GM12878 (cell line): ENCODE measurements at regions not wholly inside any gene's neighbourhood (a gene's known extent, or its start where the extent isn't known, plus 50 kb on each side); places are given as distances from the start of the nearest gene placed in this dataset.

ENCODE experiments used
- ATF7 ChIP-seq: fragments of 450-650 bp; IDR thresholded peaks from 2 replicates; pipeline ENCODE4 v1.6.1; 2016; ENCODE audit warnings: low read depth, mild to moderate bottlenecking
- CHD2 ChIP-seq: IDR thresholded peaks from 2 replicates; pipeline ENCODE4 v1.6.1; 2011; ENCODE audit warnings: low read depth, low read length, improper control_type of control experiment, borderline replicate concordance
- EZH2 ChIP-seq: IDR thresholded peaks from 2 replicates; pipeline ENCODE4 v1.6.1; 2012; ENCODE audit warnings: low read depth, mild to moderate bottlenecking, control low read depth, inconsistent platforms, low read length, borderline replicate concordance; ENCODE audit not compliant: control insufficient read depth
- FOXM1 ChIP-seq: IDR thresholded peaks from 2 replicates; pipeline ENCODE4 v1.6.1; 2012; ENCODE audit warnings: low read depth, mild to moderate bottlenecking, inconsistent platforms, low read length, moderate library complexity
- HDAC2 ChIP-seq: fragments of 200-600 bp; sonication (generic); IDR thresholded peaks from 2 replicates; pipeline ENCODE4 v1.6.1; 2017
- NFYB ChIP-seq: IDR thresholded peaks from 2 replicates; pipeline ENCODE4 v1.6.1; 2011; ENCODE audit warnings: low read depth, mild to moderate bottlenecking, low read length, improper control_type of control experiment, moderate library complexity; ENCODE audit not compliant: insufficient read depth
- POLR2A ChIP-seq: IDR thresholded peaks from 2 replicates; pipeline ENCODE4 v1.6.1; 2011; ENCODE audit warnings: low read depth, mild to moderate bottlenecking, low read length
- RCOR1 ChIP-seq: conservative IDR thresholded peaks from 2 replicates; pipeline ENCODE4 v1.6.1; 2012; ENCODE audit warnings: low read depth, low read length, improper control_type of control experiment
- SP1 ChIP-seq: IDR thresholded peaks from one replicate; pipeline ENCODE4 v1.6.1; 2011; ENCODE audit warnings: low read depth, low read length
- TF ChIP-seq, protein P1 (sequence below), 3 experiments: IDR thresholded peaks in 2 of 3; conservative IDR thresholded peaks in 1 of 3; 2 replicates each; pipeline ENCODE4 v1.5.1; 2011; ENCODE audit warnings: low read depth in 3 of 3, low read length in 3 of 3, mild to moderate bottlenecking in 3 of 3, control low read depth in 2 of 3, moderate library complexity in 2 of 3, inconsistent platforms in 1 of 3, mixed read lengths in 1 of 3; ENCODE audit not compliant: control insufficient read depth in 2 of 3, insufficient read depth in 1 of 3; ENCODE audit errors: extremely low read depth in 1 of 3
- TF ChIP-seq, protein P2 (sequence below): IDR thresholded peaks from 2 replicates; pipeline ENCODE4 v1.6.1; 2012; ENCODE audit warnings: mild to moderate bottlenecking, low read depth, low read length
- TF ChIP-seq, protein P3 (sequence below): IDR thresholded peaks from 2 replicates; pipeline ENCODE4 v1.6.1; 2011; ENCODE audit warnings: low read depth, low read length, improper control_type of control experiment, borderline replicate concordance
- TF ChIP-seq, protein P4 (sequence below): fragments of 450-650 bp; IDR thresholded peaks from 2 replicates; pipeline ENCODE4 v1.6.1; 2016; ENCODE audit warnings: mild to moderate bottlenecking, moderate library complexity, borderline replicate concordance

GRCh38 chr1:185406006-185406690 lies 89.1 kb upstream of the IVNS1ABP start:
- TF ChIP-seq EZH2 (no peak), CHD2 (no peak), HDAC2 (no peak), SP1 (no peak), POLR2A (no peak), RCOR1 (no peak), FOXM1 (no peak), ATF7 (no peak), NFYB (no peak)
- TF ChIP-seq, protein P1, sequence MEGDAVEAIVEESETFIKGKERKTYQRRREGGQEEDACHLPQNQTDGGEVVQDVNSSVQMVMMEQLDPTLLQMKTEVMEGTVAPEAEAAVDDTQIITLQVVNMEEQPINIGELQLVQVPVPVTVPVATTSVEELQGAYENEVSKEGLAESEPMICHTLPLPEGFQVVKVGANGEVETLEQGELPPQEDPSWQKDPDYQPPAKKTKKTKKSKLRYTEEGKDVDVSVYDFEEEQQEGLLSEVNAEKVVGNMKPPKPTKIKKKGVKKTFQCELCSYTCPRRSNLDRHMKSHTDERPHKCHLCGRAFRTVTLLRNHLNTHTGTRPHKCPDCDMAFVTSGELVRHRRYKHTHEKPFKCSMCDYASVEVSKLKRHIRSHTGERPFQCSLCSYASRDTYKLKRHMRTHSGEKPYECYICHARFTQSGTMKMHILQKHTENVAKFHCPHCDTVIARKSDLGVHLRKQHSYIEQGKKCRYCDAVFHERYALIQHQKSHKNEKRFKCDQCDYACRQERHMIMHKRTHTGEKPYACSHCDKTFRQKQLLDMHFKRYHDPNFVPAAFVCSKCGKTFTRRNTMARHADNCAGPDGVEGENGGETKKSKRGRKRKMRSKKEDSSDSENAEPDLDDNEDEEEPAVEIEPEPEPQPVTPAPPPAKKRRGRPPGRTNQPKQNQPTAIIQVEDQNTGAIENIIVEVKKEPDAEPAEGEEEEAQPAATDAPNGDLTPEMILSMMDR (IDR thresholded peaks at IDR 0.05 in 2 of 3, conservative IDR thresholded peaks at IDR 0.05 in 1 of 3; ENCODE audit: control insufficient read depth in 2 of 3, extremely low read depth in 1 of 3, insufficient read depth in 1 of 3, low read depth in 3 of 3, low read length in 3 of 3), result no peak
- TF ChIP-seq, protein P2, sequence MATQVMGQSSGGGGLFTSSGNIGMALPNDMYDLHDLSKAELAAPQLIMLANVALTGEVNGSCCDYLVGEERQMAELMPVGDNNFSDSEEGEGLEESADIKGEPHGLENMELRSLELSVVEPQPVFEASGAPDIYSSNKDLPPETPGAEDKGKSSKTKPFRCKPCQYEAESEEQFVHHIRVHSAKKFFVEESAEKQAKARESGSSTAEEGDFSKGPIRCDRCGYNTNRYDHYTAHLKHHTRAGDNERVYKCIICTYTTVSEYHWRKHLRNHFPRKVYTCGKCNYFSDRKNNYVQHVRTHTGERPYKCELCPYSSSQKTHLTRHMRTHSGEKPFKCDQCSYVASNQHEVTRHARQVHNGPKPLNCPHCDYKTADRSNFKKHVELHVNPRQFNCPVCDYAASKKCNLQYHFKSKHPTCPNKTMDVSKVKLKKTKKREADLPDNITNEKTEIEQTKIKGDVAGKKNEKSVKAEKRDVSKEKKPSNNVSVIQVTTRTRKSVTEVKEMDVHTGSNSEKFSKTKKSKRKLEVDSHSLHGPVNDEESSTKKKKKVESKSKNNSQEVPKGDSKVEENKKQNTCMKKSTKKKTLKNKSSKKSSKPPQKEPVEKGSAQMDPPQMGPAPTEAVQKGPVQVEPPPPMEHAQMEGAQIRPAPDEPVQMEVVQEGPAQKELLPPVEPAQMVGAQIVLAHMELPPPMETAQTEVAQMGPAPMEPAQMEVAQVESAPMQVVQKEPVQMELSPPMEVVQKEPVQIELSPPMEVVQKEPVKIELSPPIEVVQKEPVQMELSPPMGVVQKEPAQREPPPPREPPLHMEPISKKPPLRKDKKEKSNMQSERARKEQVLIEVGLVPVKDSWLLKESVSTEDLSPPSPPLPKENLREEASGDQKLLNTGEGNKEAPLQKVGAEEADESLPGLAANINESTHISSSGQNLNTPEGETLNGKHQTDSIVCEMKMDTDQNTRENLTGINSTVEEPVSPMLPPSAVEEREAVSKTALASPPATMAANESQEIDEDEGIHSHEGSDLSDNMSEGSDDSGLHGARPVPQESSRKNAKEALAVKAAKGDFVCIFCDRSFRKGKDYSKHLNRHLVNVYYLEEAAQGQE, result no peak
- TF ChIP-seq, protein P3, sequence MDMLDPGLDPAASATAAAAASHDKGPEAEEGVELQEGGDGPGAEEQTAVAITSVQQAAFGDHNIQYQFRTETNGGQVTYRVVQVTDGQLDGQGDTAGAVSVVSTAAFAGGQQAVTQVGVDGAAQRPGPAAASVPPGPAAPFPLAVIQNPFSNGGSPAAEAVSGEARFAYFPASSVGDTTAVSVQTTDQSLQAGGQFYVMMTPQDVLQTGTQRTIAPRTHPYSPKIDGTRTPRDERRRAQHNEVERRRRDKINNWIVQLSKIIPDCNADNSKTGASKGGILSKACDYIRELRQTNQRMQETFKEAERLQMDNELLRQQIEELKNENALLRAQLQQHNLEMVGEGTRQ, result no peak
- TF ChIP-seq, protein P4, sequence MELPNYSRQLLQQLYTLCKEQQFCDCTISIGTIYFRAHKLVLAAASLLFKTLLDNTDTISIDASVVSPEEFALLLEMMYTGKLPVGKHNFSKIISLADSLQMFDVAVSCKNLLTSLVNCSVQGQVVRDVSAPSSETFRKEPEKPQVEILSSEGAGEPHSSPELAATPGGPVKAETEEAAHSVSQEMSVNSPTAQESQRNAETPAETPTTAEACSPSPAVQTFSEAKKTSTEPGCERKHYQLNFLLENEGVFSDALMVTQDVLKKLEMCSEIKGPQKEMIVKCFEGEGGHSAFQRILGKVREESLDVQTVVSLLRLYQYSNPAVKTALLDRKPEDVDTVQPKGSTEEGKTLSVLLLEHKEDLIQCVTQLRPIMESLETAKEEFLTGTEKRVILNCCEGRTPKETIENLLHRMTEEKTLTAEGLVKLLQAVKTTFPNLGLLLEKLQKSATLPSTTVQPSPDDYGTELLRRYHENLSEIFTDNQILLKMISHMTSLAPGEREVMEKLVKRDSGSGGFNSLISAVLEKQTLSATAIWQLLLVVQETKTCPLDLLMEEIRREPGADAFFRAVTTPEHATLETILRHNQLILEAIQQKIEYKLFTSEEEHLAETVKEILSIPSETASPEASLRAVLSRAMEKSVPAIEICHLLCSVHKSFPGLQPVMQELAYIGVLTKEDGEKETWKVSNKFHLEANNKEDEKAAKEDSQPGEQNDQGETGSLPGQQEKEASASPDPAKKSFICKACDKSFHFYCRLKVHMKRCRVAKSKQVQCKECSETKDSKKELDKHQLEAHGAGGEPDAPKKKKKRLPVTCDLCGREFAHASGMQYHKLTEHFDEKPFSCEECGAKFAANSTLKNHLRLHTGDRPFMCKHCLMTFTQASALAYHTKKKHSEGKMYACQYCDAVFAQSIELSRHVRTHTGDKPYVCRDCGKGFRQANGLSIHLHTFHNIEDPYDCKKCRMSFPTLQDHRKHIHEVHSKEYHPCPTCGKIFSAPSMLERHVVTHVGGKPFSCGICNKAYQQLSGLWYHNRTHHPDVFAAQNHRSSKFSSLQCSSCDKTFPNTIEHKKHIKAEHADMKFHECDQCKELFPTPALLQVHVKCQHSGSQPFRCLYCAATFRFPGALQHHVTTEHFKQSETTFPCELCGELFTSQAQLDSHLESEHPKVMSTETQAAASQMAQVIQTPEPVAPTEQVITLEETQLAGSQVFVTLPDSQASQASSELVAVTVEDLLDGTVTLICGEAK, result no peak
